ENCODE measurements at regions not wholly inside any gene's neighbourhood (a gene's known extent, or its start where the extent isn't known, plus 50 kb on each side); places are given as distances from the start of the nearest gene placed in this dataset.

GRCh38 chr10:111773950-111774349 lies 409.6 kb downstream of the GPAM start:
- no peak for FAIRE-seq
- no peak overlapping the region for H4K8ac ChIP-seq (ENCODE audit: extremely low read depth, insufficient read depth, low read length)
- H3K9me3 ChIP-seq (ENCODE audit: insufficient read depth in 2 of 2, low read depth in 1 of 2, low read length in 1 of 2) = no peaks in the 10 kb centered on the region; a peak in 1 of 4 replicates
- H3K27me3 ChIP-seq (replicated peaks in 1 of 4; ENCODE audit: control insufficient read depth in 3 of 4, extremely low read depth in 1 of 4, insufficient read depth in 3 of 4, low read length in 3 of 4) = no peaks in the 10 kb centered on the region
- CTCF ChIA-PET (ENCODE audit: partially characterized antibody) = no interaction called here
- H3K27ac ChIP-seq (ENCODE audit: low read depth, low read length) = no peak overlapping the region
- DNase-seq (ENCODE audit: low read depth in 1 of 2, low spot score in 2 of 2) = no peak
- no peak overlapping the region for H3K4ac ChIP-seq (replicated peaks; ENCODE audit: insufficient read length, low read depth, low read length)
- H3K36me3 ChIP-seq (ENCODE audit: control insufficient read depth in 2 of 4, insufficient read depth in 4 of 4, low read length in 3 of 4) = no peaks in the 10 kb centered on the region
- H4K91ac ChIP-seq (replicated peaks; ENCODE audit: insufficient read length, low read length) = no peak overlapping the region
- H2BK12ac ChIP-seq (ENCODE audit: low read depth, low read length) = no peak overlapping the region
- H3K9ac ChIP-seq (replicated peaks in 1 of 4; ENCODE audit: extremely low read depth in 1 of 4, low read depth in 3 of 4, low read length in 3 of 4) = no peak overlapping the region
- no peak overlapping the region for H2BK5ac ChIP-seq (ENCODE audit: low read depth, low read length)
- H3K79me1 ChIP-seq (ENCODE audit: low read depth, low read length) = no peaks in the 10 kb centered on the region
- H3K4me1 ChIP-seq (replicated peaks in 1 of 4; ENCODE audit: control insufficient read depth in 3 of 4, insufficient read depth in 4 of 4, low read length in 3 of 4) = no peaks in the 10 kb centered on the region
- H3K18ac ChIP-seq (ENCODE audit: extremely low read depth, low read length) = no peak overlapping the region
- no peak overlapping the region for H3K56ac ChIP-seq (replicated peaks; ENCODE audit: insufficient read length, low read depth, low read length)
- no peak overlapping the region for H3K4me2 ChIP-seq (ENCODE audit: insufficient read depth in 1 of 2, low read depth in 2 of 2, low read length in 2 of 2)
- H2BK120ac ChIP-seq (replicated peaks; ENCODE audit: low read depth, low read length) = no peak overlapping the region
- no peak overlapping the region for H4K5ac ChIP-seq (ENCODE audit: insufficient read length, low read depth, low read length)
- no peaks in the 10 kb centered on the region for H3K79me2 ChIP-seq (ENCODE audit: control insufficient read depth in 1 of 2, insufficient read depth in 2 of 2, low read length in 2 of 2)
- H2AFZ ChIP-seq (ENCODE audit: low read length) = no peak overlapping the region
- H2BK15ac ChIP-seq (ENCODE audit: low read length) = no peak overlapping the region
- no peaks in the 10 kb centered on the region for H3K23me2 ChIP-seq (ENCODE audit: low read depth, low read length)
- no peak overlapping the region for H2BK20ac ChIP-seq (ENCODE audit: low read length)
- WGBS, 2 experiments (ENCODE audit: extremely low coverage in 1 of 2, insufficient coverage in 1 of 2, insufficient read length in 1 of 2, insufficient replicate concordance in 2 of 2, low coverage in 1 of 2, low lambda C conversion rate in 2 of 2, missing lambda C conversion rate in 1 of 2) = 89% methylated on average over 1 of the region's 1 CpG; no CpG with 5 or more reads in 1 of the 2 experiments
- H4K20me1 ChIP-seq (replicated peaks in 1 of 2; ENCODE audit: control insufficient read depth in 1 of 2, insufficient read depth in 2 of 2, low read length in 2 of 2) = no peaks in the 10 kb centered on the region
- H2AK5ac ChIP-seq (ENCODE audit: low read depth, low read length) = no peak overlapping the region
- H3K4me3 ChIP-seq (ENCODE audit: extremely low read depth in 1 of 4, insufficient read depth in 2 of 4, low read depth in 3 of 4, low read length in 4 of 4) = no peak overlapping the region
- no peak overlapping the region for H3K23ac ChIP-seq (ENCODE audit: insufficient read length)
- no peak overlapping the region for H3K14ac ChIP-seq (ENCODE audit: insufficient read length)
- POLR2A ChIA-PET (ENCODE audit: partially characterized antibody) = no interaction called here
- no peak for TF ChIP-seq RBBP5 (IDR thresholded peaks at IDR 0.05; ENCODE audit: borderline replicate concordance, low read depth, low read length)
- TF ChIP-seq BRCA1 (IDR thresholded peaks at IDR 0.05; ENCODE audit: low read depth, low read length) = no peak
- TF ChIP-seq SIN3A (conservative IDR thresholded peaks at IDR 0.05 in 1 of 2, IDR thresholded peaks at IDR 0.05 in 1 of 2; ENCODE audit: low read depth in 1 of 2, low read length in 2 of 2) = no peak
- no peak for TF ChIP-seq NRF1 (IDR thresholded peaks at IDR 0.05; ENCODE audit: low read depth, low read length)
- no peak for TF ChIP-seq CTBP2 (IDR thresholded peaks at IDR 0.05; ENCODE audit: borderline replicate concordance, insufficient read depth, insufficient read length, low read length)
- TF ChIP-seq CEBPB (IDR thresholded peaks at IDR 0.05; ENCODE audit: low read depth, low read length) = no peak
- no peak for TF ChIP-seq BACH1 (IDR thresholded peaks at IDR 0.05; ENCODE audit: low read length)
- TF ChIP-seq SP1 (IDR thresholded peaks at IDR 0.05; ENCODE audit: low read depth, low read length) = no peak
- TF ChIP-seq ZNF274 (IDR thresholded peaks at IDR 0.05; ENCODE audit: borderline replicate concordance, extremely low read depth, low read length) = no peak
- TF ChIP-seq EZH2 (IDR thresholded peaks at IDR 0.05; ENCODE audit: low read depth, low read length, severe bottlenecking) = no peak
- TF ChIP-seq BCL11A (IDR thresholded peaks at IDR 0.05; ENCODE audit: low read depth in 2 of 2, low read length in 2 of 2) = no peak
- TF ChIP-seq SAP30 (IDR thresholded peaks at IDR 0.05; ENCODE audit: insufficient read depth, insufficient replicate concordance, low read length) = no peak
- no peak for TF ChIP-seq PHF8 (conservative IDR thresholded peaks at IDR 0.05; ENCODE audit: low read depth, low read length)
- TF ChIP-seq RXRA (IDR thresholded peaks at IDR 0.05; ENCODE audit: insufficient read depth, low read depth, low read length) = no peak
- no peak for TF ChIP-seq NANOG (IDR thresholded peaks at IDR 0.05; ENCODE audit: insufficient read depth, low read depth, low read length, poor library complexity, severe bottlenecking)

All from H1 (cell line).